ENCODE measurements at regions not wholly inside any gene's neighbourhood (a gene's known extent, or its start where the extent isn't known, plus 50 kb on each side); places are given as distances from the start of the nearest gene placed in this dataset.

DNA sequence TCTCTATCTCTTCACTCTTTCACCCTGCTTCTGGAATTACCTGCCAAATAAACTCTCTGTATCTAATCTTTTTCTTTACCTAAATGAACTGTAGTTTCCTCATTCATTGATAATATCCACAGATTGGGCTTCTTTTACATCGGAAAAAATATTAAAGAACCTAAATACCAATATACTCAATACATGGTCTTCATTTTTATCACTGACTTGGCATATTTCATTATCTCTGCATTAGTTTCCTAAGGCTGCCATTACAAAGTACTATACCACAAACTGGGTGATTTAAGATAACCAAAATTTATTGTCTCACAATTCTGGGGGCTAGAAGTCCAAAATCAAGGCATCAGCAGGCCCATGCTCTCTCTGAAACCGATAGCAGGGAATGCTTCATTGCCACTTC is 411.9 kb upstream of the SPTLC3 start:
- no peak for DNase-seq

DNA sequence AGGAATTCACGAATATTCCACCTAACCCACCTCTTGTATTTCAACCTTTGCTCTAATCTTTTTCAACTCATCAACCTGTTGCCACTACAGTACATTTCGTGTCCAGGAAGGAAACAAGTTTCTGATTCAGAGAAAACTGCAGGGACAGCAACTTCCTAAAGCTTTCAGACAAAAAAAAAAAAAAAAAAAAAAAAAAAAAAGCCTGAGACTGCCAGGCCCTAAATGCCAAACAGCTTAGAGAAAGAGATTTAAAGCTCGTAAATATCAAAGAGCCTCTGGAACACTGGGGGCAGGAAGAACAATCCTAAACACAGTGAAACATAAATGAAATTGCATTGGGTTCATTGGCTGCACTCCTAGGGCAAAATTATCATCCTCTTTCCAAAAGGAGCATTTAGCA is 411.2 kb upstream of the SPTLC3 start:
- DNase-seq: no peak

DNA sequence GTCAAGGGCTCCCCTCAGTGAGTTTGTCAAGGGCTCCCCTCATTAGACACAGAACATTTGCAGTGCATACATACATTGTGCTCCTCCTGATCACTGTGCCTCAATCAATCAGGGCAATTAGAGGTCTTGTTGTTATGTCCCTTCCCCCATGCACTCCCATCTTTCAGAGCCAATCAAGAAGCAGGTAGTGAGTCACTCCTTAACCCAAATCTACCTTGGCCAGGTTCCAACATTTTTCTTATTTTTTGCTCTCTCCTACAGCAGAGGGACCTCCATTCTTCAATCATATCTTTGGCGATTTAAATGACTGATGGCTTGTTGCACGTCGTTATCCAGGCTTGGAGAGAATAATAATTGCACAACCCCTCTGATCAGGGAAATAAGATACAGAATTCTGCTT is 409.9 kb upstream of the SPTLC3 start:
- DNase-seq: no peak

DNA sequence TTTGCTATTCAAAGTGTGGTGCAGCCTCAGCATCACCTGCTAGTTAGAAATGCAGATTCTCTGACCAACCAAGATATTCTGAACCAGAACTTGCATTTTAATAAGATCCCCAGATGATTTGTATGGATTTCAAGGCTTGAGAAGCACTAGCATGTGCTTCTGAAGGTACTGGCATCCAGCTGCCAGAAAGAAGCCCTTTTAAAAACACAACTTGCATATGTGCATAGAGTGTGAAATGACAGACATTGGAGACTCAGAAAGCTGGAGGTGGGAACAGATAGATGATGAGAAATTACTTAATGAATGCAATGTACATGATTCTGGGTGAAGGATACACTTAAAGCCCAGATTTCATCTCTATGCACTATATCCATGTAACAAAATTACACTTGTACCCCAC is 409.3 kb upstream of the SPTLC3 start:
- no peak for DNase-seq

DNA sequence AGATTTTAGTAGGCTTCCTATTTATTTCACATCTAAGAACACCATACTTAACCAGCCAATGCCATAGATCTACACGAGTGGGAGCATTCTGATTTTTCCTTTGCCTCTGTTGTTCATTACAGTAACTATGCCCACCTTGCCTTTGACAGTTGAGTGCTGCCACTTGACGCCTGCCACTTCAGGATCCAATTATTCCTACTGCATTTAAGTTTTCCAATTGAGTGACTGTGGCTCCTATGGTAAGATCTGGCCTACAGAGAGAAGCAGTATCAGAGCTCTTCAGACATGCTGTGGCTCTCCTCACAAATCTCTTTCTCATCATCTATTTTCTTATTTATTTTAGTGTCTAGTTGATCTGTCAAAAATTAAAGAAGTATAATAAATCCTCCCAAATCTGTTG is 403.0 kb upstream of the SPTLC3 start:
- no peak for DNase-seq

DNA sequence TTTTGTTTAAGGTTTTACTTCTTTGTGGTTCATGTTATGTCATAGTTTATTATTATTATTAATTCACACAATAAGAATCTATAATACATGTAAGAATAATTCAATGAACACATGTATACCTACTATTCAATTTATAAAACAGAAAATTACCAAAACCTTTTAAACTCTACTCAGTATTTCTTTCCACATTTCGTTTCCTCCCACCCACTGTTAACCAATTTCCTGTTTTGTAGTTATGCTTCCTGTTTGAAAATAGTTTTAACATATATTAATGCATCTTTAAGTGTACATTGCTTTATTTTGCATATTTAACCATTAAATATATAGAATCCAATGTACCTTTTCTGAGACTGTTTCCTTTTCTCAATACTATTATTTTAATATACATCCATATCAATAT is 397.9 kb upstream of the SPTLC3 start:
- DNase-seq: no peak

DNA sequence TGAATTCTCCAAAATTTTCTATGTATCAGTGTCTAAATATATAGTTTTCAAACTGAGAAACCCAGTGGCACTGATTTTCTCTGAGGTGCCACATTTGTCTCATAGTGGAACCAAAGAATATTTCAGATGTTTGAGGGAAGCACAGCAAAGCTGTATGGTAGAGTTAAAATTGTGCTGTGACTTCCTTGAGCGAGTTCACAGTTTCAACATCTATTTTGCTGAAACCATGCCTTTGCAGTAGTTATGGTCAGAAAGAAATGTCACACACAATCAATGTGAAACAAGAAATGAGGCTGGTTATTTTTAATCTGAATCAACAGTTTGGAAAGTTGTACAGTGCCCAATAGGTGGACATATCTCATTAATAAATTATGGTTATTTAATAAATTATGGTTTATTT is 394.0 kb upstream of the SPTLC3 start:
- no peak for DNase-seq

DNA sequence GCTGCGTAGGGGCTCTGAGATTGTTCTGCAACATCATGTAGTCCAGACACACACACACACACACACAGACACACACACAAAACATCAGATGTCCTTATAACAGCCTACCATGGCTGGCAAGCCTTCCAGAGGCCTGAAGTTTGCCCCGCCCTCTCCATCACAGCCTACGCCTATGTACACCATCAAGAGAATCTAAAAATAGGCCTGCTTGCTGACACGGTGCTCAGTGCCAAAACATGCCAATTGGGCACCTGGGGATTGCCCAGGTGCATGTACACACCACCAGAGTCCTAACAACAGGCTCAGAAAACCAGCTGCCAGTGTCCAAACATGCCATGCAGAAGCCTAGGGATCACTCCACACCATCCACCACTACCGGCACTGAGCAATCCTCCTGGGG is 391.7 kb upstream of the SPTLC3 start:
- DNase-seq: no peak

DNA sequence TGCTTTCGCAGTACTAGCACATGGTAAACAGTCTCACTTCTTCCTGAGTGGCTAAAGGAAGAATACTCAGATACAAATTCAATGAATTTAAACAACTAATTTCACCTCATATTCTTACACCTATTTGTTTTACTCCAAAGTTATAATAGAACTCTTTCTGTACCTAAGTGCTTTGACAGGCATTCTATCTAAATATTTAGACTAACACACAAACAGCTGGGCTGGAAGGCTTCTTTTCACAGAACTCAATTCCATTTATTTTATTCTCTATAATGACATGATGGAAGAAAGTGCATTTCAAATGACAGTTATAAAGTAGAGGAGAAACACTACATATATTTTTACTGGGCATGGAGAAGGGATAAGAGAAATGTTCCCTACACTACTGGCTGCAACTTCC is 384.9 kb upstream of the SPTLC3 start:
- DNase-seq: no peak

DNA sequence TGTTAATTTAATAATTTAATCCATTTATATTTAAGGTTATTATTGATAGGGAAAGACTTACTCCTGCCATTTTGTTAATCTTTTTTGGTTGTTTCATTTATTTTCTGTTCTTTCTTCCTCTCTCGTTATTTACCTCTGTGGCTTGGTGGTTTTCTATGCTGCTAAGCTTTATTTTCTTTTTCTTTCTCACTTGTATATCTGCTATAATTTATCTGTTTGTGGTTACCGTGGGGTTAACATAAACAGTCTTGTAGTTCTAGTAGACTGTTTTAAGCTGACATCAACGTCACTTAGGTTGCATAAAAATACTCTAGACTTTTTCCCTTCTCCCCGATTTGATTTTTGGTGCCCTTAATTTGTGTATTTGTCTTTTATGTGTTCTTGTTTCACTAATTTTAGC is 381.3 kb upstream of the SPTLC3 start:
- no peak for DNase-seq

DNA sequence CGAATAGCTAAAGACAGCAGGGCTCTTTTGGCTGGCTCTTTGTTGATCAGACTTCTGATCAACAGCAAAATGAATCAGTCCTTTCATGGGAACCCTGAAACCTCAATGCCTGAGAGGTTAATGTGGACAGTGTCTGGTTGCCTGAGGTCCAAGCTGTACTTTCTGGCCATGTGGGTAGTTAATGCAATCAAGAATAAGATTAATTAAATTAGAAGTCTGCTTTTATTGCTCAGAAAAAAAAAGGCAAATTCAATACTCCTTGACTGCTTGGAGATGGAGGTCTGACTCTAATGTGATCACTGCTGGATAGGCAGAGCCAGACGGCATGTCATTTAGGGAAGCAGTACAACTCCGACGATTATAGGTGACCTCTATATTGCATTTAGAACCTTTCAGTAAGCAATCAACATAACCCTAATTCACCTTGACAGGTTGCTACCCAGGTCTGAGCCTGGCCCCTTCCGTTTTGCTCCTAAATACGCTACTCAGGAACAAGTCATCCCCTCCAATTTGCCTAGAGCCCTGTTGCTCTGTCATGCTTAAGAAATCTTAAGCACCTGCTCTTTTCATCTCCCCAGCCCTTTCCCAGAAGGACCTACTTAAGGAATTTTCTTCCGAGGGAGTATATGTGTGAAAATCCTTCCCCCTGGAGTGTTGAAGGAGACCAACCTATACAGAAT is 370.0 kb upstream of the SPTLC3 start:
- no peak for DNase-seq

DNA sequence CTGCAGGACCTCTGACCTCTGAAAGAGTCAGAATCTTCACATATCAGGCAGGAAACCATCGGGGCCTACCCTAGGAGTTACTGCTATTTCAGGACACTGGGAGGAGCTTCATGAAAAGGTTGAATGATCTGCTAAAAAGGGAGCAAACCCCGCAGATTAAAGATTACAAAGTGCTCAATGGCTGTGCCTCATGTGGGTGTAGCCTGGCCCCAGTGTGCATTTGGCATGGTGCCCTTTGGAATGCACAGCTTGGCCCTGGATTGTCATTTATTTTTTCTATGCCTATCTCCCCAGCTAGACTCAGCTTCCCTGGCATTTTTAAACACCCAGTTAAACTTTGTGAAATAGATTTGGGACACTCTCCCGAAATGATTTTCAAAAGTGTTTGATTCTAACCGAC is 368.5 kb upstream of the SPTLC3 start:
- DNase-seq: no peak

DNA sequence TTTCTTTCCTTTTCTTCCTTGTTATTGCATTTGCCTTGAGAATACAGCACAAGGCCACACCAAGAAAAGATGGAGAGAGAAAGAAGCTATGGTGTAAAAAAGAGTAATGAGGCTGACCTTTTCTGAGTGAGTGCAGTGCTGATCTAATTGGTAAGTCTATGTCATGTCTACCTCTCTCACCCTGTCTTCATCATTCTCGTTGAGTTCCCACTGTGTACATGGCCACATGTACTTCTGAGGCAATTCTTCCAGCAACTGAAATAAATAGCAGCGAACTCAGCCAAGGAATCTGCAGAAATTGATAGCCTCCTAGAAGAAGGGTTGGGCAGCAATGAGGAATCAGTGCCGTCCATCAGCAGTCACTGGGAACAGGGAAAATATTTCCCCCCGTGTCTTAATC is 367.2 kb upstream of the SPTLC3 start:
- no peak for DNase-seq

DNA sequence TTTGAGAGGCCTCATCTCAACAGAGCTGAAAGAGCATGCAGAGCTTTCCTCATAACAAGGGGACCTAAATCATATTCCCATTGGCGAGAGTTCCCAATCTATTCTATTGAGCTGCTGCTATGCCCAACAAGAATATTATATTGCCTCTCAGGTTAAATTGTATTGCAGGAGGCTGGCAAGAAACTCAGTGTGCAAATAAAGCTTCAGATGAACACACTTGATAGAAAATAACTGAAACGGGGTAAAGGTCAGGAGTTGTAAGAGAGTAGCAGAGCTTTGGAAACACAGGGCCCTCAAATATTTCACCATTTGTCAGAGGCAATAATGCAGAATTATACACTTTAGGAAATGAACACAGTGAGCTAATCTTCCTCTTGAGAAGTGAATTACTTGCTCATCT is 364.3 kb upstream of the SPTLC3 start:
- no peak for DNase-seq

DNA sequence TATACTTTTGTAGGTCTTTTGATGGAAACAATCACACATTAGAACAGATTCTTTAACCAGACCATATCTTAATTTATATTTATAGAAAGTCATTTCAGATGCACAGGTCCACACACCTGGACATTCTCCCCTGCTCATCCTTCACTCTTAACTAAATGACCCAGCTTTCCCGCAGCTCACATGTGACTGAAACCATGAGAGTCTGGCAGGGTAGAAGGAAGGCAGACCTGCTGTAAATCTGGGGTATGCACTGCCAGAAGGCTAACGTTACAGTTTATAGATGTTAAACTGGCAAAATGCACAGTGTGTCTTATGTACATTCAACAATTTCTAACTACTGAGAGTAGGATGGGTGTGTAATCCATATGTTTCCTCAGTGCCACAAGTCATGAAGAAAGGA is 359.5 kb upstream of the SPTLC3 start:
- no peak for DNase-seq

DNA sequence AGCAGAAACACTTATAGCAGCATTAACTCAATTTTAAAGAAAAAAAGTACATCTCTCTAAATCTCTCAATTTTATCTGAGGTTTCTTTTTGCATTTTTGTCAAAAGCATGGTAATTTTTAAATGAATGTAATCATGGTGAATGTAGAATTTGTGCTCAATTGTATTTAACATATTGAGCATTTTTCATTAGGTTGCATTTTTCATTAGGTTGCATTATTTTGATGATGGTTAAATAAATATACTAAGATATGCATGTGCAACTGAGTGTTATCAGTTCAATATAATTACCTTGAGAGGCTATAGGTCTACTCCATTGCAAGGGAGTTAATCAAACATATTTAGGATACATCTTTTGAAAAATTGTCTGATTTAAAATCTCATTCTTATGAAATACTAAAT is 355.1 kb upstream of the SPTLC3 start:
- no peak for DNase-seq

DNA sequence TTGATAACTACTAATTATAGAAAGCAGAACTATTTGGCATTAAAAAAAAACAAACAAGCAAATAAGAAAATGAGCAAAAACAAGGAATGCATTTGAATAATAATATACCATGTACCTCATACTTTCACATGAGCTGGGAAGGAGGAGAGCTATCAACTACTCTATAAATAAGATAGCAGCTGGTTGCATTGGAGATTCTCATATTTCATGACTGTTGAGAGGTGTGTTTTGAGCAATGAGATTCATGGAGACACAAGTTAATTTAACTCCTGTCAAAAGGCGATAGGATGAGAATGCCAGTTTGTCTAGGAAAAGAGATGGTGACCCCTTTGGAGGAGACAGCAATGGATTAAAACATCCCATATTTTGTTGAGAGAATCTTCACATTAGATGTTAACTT is 348.8 kb upstream of the SPTLC3 start:
- DNase-seq: no peak

DNA sequence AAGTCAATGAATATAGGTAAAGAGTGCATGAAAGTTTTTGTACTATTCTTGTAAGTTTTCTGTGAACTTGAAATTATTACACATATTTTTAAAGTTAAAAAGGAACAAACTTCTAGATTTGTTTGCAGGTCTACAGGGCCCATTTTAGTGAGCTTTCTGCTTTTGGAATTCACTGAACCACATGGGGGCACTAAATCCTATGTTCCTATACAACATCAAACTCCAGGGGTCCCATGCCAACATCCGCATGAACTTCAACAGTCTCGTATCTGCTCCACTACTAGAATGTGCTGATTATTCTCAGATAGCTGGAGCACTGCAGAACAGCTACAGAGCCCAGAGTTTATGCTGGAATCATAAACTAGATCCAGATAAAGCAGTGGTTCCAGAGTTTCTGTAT is 347.9 kb upstream of the SPTLC3 start:
- DNase-seq: no peak

DNA sequence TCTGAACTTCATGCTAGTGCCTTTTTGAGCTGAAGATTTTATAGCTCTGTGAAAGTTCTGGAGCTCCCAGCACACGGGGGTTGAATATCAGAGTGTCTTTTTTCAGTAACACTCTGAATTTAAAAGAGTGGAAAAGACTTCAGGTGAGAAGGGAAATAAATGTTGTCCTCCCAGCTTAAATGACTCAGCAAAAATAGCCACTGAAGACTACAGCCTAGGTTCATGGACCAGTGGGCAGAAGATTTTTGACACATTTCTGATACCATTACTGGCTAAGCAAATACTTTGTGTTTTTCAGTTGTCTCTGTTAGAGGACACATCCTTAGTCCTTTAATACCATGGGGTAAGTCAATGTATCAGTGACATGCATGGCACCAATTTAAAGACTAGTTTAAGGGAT is 338.5 kb upstream of the SPTLC3 start:
- DNase-seq: no peak

DNA sequence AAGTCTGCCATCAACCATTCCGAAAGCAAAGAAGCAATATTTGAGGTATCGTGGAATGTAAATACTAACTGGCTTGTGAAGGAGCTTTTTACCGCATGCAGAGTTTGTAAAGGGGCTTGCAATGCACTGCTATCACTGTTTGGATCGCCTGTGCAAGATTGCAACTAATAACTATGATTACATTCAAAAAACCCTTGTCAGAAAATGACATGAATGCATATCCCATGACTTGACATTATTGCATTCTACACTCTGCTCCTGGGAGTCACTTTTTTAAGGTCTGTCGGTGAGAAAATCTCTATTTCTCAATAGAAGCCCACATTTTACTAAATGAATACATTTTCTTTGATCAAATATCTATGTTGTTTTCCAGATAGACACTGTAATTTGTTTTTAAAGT is 335.4 kb upstream of the SPTLC3 start:
- no peak for DNase-seq

DNA sequence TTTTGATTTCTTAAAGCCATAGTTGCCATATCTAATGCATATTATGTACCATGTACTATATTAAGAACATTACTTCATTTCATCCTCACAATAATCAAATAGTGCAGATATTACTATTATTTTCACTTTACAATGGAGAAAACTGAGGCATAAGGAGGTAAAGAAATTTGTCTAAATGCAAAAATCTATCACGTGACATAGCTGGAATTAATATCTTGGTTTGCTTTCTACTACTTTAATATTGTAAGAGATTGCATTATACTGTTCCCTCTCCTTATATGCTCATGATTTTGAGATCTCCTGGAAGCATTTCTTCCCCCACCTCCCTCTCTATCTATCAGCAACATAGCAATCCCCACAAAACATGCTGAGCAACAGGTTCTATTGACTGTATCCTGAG is 330.8 kb upstream of the SPTLC3 start:
- no peak for DNase-seq

DNA sequence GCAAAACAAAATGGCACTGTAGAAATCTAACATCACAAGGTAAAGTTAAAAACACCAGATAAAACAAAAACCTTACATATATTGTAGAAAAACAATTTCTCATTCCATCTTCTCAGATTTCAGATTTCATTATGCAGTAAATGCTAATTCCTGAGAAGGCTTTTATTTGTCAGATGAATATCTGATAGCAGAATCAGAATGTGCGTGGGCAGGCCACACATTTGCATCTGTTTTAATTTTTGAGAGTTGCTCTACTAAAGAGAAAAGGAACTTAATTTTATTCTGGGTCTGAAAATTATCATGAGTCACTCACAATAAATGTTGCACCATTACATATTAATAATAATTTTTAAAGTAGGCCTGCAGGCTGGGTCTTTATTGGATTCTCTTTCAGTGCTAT is 329.3 kb upstream of the SPTLC3 start:
- DNase-seq: no peak

DNA sequence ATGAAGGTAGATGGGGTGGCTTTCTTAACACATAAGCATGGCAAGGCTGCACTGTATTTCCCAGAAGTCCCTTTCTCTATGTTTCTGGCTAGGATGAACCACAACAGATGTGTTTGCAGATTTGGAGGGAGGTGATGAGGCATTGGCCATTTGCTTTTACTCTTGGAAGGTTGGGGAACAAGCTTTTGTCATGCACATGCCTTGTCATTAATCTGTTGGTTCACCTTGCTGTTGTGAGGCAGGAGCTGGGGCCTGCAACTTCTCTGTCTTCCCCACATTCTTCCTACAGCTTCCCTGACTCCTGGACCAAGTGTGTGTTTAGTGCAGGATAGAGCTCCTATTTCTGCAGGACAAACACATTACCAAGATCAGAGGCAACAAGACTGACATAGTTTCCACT is 326.2 kb upstream of the SPTLC3 start:
- DNase-seq: no peak

DNA sequence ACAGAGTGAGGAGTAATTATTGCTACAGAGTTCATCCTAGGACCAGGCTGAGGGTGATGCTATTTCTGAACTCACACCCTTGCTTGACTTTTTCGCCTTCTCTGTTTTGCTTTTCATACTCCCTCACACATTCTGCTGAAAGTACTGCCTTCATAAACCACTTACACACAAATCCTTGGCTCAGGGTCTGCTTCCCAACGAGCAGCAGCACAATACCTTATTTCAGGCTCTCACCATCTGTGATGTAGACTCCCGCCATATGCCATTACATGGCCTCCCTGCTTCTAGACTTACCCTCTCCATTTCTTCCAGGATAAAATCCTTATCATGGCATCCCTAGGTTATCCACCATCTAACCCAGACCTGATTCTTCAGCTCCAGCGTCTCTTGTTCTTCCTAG is 321.3 kb upstream of the SPTLC3 start:
- no peak for DNase-seq

DNA sequence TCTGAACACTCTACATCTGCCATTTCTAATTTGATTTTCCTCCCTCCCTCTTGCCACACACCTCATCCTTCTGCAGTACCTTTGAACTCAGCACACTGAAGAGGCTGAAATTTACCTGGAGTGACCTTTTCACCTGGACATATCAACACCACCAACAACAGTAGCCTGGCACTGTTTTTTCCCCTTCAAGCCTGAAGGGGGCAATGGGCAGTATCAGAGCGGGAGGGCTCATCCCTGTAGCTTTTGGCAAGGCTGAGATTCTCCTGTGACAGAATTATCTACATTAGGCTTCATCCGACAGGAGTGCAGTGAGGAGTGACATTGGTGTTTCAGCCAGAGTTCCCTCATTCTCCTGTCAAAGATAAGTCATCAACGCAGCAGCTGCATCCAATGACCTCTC is 312.8 kb upstream of the SPTLC3 start:
- DNase-seq: no peak

DNA sequence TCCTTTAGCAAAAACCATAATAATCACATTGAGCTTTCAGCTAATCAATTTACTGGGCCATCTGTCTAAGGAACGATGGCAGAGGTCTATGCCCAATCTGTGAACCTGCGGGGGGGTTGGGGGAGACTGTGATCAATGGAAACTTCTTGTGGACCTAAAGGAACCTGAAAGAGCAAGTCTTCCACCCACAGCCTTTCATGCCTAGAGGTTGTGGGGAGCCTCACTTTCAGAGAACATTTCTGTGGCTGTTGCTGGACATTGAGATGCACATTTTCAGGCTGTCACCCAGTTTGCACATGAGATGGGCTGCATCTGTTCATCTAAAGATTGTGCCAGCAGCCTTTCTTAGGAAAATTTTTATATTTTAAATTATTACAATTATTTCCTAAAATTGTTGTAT is 310.0 kb upstream of the SPTLC3 start:
- DNase-seq: no peak

Measured in fibroblast of skin of right quadriceps (primary cell).